HG03354 (cell line): ENCODE measurements at regions not wholly inside any gene's neighbourhood (a gene's known extent, or its start where the extent isn't known, plus 50 kb on each side); places are given as distances from the start of the nearest gene placed in this dataset.
"Not testable (repeated sequence)": the region's sequence is repeated elsewhere in the genome, so short reads cannot be mapped to it uniquely, and the experiment has no call there.

Experiments
- ATAC-seq: cut with Tn5 transposase; IDR thresholded peaks from one replicate; pipeline ENCODE4 v1.9.1; 2021; ENCODE audit warnings: mild to moderate bottlenecking; ENCODE audit not compliant: unreplicated experiment, poor library complexity, severe bottlenecking

DNA sequence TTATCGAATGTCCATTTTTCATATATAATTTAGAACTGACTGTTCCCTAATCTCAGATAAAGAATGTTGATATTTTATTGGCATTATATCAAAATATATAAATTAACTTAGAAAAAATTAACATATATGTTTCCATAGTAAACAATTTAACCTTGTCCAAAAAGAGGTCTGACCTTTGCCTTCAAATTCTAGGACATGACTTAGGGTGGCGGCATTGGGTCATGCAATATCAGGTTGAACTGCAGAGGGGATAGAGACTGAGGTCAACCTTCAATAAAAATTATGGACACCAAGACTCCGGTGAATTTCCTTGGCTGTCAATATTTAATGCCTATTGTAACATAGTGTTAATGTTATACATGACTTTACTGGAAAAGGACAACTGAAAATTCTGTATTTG, 199.8 kb downstream of the RPL10L start:
- no peak for ATAC-seq

GRCh38 chr14:46444666-46445065, 206.9 kb downstream of the RPL10L start:
- no peak for ATAC-seq

DNA sequence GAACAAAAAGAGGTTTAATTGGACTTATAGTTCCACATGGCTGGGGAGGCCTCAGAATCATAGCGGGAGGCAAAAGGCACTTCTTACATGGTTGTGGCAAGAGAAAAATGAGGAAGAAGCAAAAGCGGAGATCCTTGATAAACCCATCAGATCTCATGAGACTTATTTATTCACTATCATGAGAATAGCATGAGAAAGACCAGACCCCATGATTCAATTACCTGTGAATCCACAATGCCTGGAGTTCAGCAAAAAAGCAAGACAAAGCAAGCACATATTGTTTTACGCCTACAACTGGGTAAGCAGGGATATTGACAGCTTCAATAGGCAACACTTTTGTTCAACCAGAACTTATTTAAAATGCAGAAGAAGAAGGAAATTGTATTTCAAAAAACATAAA, 218.2 kb downstream of the RPL10L start:
- no peak for ATAC-seq

DNA sequence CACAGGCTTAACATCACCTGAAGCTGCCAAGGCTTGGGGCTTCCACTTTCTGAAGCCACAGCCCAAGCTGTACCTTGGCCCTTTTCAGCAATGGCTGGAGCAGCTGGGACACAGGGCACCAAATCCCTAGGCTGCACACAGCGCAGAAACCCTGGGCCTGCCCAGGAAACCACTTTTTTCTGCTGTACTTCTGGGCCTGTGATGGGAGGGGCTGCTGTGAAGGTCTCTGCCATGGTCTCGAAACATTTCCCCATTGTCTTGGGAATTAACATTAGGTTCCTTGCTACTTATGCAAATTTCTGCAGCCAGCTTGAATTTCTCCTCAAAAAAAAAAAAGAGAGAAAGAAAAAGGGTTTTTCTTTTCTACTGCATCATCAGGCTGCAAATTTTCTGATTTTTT, 219.1 kb downstream of the RPL10L start:
- ATAC-seq = no peak

GRCh38 chr14:46417066-46417465, 234.5 kb downstream of the RPL10L start:
- no peak for ATAC-seq

GRCh38 chr14:46404865-46405811, 246.4 kb downstream of the RPL10L start:
- no peak for ATAC-seq

DNA sequence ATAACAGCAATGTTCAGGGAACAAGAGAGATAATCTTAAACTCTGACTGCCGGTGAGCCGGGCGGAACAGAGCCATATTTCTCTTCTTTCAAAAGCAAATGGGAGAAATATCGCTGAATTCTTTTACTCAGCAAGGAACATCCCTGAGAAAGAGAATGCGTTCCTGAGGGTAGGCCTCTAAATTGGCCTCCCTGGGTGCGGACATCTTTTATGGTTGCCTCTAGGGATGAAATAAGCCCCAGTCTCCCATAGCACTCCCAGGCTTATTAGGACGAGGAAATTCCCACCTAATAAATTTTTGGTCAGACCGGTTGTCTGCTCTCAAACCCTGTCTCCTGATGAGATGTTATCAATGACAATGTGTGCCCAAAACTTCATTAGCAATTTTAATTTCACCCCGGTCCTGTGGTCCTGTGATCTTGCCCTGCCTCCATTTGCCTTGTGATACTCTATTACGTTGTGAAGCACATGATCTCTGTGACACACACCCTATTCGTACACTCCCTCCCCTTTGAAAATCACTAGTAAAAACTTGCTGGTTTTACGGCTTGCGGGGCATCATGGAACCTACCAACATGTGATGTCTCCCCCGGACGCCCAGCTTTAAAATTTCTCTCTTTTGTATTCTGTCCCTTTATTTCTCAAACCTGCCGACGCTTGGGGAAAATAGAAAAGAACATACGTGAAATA, 249.4 kb downstream of the RPL10L start:
- ATAC-seq = not testable (repeated sequence)

GRCh38 chr14:46401066-46401465, 250.5 kb downstream of the RPL10L start:
- ATAC-seq = no peak

GRCh38 chr14:46399049-46399448, 252.5 kb downstream of the RPL10L start:
- no peak for ATAC-seq

DNA sequence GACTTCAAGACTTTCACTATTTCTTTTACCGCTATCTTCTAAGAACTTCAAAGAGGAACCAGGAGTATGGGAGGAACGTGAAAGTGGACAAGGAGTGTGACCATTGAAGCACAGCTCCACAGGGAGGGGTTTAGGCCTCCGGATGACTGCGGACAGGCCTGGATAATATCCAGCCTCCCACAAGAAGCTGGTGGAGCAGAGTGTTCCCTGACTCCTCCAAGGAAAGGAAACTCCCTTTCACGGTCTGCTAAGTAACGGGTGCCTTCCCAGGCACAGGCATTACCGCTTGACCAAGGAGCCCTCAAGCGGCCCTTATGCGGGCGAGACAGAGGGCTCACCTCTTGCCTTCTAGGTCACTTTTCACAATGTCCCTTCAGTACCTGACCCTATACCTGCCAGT, 267.0 kb downstream of the RPL10L start:
- no peak for ATAC-seq

GRCh38 chr14:46381674-46382073, 269.9 kb downstream of the RPL10L start:
- ATAC-seq = no peak

DNA sequence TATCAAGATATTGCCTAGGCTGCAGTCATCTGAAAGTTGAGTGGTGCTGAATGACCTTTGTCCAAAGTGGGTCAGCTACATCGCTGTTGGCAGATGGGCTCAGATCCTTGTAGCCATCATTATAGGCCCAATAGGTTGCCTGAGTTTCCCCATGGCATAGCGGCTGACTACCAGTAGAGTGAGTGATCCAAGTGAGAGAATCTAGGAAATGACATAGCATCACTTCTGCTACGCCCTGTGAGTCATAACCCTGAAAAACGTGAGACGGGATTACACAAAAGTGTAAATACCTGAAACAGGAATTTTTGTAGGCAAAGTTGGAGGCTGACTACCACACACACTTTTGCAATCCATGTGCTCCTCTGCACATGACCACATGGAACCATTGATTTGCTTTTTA, 273.3 kb downstream of the RPL10L start:
- no peak for ATAC-seq

GRCh38 chr14:46377305-46377704, 274.3 kb downstream of the RPL10L start:
- ATAC-seq = no peak

DNA sequence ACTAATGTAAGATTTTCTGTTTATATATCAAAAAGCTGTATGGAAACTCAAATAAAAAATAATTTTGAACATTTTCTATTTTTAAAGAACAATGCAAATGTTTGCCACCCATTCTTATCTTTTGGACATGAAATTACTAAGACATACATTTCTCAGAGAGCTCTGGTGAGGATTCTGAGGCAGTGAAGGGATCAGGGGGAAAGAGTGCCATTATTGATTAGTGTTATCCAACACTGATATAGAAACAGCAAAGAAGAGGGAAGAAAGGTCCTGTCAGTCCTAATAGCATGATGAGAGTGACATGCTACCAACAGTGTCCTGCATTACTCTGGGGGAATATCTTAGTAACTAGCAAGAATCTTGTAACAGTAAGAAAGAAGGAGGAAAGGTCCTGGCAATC, 282.2 kb downstream of the RPL10L start:
- ATAC-seq = no peak

DNA sequence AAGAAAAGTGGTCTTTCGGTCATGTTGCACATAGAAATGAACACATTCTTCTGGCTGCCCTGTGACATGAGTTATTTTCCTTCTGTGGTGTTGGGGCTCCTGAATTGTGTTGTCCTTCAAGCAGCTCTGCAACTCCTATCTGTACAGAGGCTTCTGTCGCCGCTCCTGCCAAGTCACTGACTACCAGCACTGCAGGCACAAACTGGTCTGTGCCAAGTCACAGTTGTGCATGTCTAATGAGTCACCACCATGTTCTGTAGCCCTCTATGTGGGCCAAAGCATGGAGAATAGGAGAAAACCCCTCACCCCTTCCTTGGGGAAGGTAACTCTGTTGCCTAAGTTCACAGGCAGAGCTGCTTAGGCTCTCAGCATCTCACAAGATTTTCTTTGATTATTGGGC, 283.3 kb downstream of the RPL10L start:
- ATAC-seq = no peak

- ATAC-seq = no peak
Observed at GRCh38 chr14:46352844-46353243, 298.7 kb downstream of the RPL10L start.

- no peak for ATAC-seq
Observed at GRCh38 chr14:46344327-46344937, 307.1 kb downstream of the RPL10L start.

DNA sequence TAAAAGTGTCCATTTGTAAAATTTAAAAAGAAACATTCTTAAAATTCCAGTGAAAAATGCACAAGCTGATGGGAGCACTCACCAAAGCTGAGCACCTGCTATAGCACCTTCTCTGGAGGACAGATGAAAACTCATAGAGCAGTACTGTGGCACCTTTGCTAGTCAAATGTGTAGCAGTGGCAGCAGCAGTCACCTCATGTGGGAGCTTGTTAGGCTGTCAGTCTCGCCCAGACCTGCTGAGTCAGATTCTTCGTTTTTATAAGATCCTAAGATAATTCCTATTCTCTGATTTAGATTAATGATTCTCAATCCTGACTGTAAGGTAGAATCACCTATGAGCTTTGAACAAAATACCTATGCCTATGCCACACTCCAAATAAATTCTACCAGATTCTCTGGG, 325.8 kb downstream of the RPL10L start:
- ATAC-seq = no peak

DNA sequence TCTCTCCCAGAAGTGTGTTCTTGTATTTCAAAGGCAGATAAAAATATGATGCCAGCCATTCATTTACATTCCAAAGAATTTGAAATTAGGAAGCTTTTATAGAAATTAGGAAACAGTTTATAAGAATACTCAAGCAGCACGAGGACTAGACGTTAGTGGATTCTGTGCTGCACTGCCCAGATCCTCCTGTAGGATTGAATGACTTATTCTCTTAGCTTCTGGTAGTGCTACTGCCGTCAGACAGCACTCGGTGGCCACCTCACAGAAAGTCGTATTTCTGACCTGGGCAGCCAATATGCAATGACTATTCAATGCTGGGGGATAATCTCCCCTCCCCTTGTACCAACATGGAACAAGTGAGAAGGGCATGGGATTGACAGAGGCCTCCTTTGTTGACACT, 326.4 kb downstream of the RPL10L start:
- no peak for ATAC-seq

GRCh38 chr14:46323404-46323762, 328.2 kb downstream of the RPL10L start:
- no peak for ATAC-seq
